ENCODE measurements at regions not wholly inside any gene's neighbourhood (a gene's known extent, or its start where the extent isn't known, plus 50 kb on each side); places are given as distances from the start of the nearest gene placed in this dataset.

GRCh38 chr6:62982951-62983350 is 228.3 kb upstream of the FKBP1C start:
- TF ChIP-seq, protein P1, sequence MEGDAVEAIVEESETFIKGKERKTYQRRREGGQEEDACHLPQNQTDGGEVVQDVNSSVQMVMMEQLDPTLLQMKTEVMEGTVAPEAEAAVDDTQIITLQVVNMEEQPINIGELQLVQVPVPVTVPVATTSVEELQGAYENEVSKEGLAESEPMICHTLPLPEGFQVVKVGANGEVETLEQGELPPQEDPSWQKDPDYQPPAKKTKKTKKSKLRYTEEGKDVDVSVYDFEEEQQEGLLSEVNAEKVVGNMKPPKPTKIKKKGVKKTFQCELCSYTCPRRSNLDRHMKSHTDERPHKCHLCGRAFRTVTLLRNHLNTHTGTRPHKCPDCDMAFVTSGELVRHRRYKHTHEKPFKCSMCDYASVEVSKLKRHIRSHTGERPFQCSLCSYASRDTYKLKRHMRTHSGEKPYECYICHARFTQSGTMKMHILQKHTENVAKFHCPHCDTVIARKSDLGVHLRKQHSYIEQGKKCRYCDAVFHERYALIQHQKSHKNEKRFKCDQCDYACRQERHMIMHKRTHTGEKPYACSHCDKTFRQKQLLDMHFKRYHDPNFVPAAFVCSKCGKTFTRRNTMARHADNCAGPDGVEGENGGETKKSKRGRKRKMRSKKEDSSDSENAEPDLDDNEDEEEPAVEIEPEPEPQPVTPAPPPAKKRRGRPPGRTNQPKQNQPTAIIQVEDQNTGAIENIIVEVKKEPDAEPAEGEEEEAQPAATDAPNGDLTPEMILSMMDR (IDR thresholded peaks at IDR 0.05 in 8 of 11, conservative IDR thresholded peaks at IDR 0.05 in 3 of 11) = no peak
- TF ChIP-seq POLR2A (IDR thresholded peaks at IDR 0.05) = no peak
- no peak for TF ChIP-seq POLR2AphosphoS5 (IDR thresholded peaks at IDR 0.05)
